ENCODE measurements at regions not wholly inside any gene's neighbourhood (a gene's known extent, or its start where the extent isn't known, plus 50 kb on each side); places are given as distances from the start of the nearest gene placed in this dataset.

DNA sequence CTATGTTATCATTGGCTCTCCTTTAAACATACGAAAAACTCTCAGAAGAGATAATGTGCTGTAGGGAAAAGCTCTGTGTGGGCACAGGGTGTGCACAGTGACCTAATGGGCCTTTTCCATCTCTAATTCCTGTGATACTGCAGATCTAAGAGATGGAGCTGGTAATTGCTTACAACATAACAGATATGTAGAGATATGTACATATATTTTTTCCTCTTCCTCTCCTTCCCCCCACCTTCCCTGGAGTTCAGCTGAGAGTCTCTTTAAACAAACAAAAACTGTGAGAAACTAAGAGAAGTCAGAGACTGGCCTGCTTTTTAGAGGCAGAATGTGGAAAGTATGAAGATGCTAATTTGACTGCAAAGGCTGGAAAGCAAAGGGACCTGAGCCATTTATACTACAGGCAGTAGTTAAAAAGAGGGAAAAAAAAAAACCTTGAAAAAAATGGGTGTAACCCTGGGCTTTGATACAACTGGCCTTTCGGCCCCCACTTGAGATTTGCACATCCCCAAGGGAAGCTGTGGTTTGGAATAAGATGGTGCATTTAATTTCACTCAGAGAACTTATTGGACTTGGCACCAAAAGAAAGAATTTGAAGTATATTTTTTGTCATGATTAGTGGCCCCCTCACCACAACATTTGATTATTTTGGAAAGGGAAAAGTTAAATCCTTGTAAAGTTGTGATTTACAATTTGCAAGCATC lies 502.2 kb upstream of the ZEB2 start:
- H3K4me2 ChIP-seq (ENCODE audit: low read length): no peak overlapping the region
- TF ChIP-seq, protein P1, sequence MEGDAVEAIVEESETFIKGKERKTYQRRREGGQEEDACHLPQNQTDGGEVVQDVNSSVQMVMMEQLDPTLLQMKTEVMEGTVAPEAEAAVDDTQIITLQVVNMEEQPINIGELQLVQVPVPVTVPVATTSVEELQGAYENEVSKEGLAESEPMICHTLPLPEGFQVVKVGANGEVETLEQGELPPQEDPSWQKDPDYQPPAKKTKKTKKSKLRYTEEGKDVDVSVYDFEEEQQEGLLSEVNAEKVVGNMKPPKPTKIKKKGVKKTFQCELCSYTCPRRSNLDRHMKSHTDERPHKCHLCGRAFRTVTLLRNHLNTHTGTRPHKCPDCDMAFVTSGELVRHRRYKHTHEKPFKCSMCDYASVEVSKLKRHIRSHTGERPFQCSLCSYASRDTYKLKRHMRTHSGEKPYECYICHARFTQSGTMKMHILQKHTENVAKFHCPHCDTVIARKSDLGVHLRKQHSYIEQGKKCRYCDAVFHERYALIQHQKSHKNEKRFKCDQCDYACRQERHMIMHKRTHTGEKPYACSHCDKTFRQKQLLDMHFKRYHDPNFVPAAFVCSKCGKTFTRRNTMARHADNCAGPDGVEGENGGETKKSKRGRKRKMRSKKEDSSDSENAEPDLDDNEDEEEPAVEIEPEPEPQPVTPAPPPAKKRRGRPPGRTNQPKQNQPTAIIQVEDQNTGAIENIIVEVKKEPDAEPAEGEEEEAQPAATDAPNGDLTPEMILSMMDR (IDR thresholded peaks at IDR 0.05): no peak
- no peaks in the 10 kb centered on the region for H3K27me3 ChIP-seq (ENCODE audit: control insufficient read depth, insufficient read depth, low read length)
- no peaks in the 10 kb centered on the region for H3K36me3 ChIP-seq (ENCODE audit: control insufficient read depth, insufficient read depth, low read length)
- no peak overlapping the region for H2AFZ ChIP-seq
- no peak overlapping the region for H3K9ac ChIP-seq
- no peaks in the 10 kb centered on the region for H3K79me2 ChIP-seq
- no peak overlapping the region for H3K27ac ChIP-seq
- no peaks in the 10 kb centered on the region for H3K4me1 ChIP-seq
- H3K9me3 ChIP-seq (ENCODE audit: control insufficient read depth, low read length): no peaks in the 10 kb centered on the region
- no peak overlapping the region for H3K4me3 ChIP-seq (ENCODE audit: low read depth, low read length)

DNA sequence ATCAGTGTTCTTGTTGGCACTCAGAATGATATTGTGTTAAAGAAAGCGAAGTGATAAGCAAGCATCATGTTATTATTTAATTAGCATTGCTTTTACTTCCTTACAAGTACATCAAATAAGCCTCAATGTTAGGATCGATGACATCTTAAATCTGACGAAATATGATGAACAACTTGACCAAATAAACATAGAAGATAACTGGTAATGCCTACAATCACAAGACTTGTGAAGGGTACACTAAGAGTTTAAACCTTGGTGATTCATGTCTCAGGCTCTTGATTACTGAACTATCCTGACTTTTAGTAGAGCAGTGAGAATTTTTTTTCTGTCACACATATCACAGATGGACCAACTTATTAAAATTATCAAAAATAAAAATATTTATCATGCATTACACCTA lies 500.8 kb upstream of the ZEB2 start:
- H3K4me2 ChIP-seq (ENCODE audit: low read length): no peak overlapping the region
- no peak overlapping the region for H2AFZ ChIP-seq
- no peaks in the 10 kb centered on the region for H3K79me2 ChIP-seq
- no peaks in the 10 kb centered on the region for H3K27me3 ChIP-seq (ENCODE audit: control insufficient read depth, insufficient read depth, low read length)
- no peak overlapping the region for H3K9ac ChIP-seq
- no peaks in the 10 kb centered on the region for H3K9me3 ChIP-seq (ENCODE audit: control insufficient read depth, low read length)
- TF ChIP-seq, protein P1 (IDR thresholded peaks at IDR 0.05): no peak
- H3K36me3 ChIP-seq (ENCODE audit: control insufficient read depth, insufficient read depth, low read length): no peaks in the 10 kb centered on the region
- no peak overlapping the region for H3K27ac ChIP-seq
- H3K4me1 ChIP-seq: no peaks in the 10 kb centered on the region
- no peak overlapping the region for H3K4me3 ChIP-seq (ENCODE audit: low read depth, low read length)

DNA sequence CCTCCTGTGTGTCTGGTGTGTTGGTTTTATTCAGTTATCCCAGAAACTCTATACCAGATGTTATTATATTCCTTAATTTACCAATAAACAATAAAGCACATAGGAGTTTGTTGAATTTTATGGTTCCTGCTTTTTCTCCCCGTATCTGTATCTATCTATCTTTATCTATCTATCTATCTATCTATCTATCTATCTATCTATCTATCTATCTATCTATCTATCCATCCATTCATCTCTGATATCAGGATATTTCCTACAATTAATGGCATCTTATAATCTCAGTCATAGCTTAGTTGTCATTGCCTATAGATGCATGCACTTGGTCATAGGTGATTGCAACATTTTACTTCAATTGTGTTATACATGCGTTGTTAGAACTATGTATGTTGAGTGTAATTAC lies 500.2 kb upstream of the ZEB2 start:
- no peaks in the 10 kb centered on the region for H3K4me1 ChIP-seq

DNA sequence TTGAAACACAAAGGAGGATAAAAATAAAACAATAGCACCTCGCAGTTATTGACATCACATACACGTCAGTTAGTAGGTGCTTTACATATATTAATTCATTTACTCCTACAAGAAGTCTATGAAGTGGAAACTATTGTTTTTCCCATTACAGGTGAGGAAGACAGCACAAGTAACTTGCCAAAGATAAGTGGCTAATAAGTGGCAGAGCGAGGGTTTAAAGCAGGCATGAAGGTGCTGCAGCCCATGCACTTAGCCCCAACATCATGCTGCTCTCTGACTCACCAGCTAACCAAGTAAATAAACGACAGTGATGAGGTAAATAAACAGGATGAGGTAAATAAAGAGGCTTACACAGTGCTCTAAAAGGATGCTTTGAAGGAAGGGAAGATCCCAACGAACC lies 498.6 kb upstream of the ZEB2 start:
- TF ChIP-seq, protein P1 (IDR thresholded peaks at IDR 0.05): no peak

More for the DNA sequence above, 500.2 kb upstream of the ZEB2 start:
- no peak overlapping the region for H3K9ac ChIP-seq
- no peaks in the 10 kb centered on the region for H3K36me3 ChIP-seq (ENCODE audit: control insufficient read depth, insufficient read depth, low read length)
- H3K27me3 ChIP-seq (ENCODE audit: control insufficient read depth, insufficient read depth, low read length): no peaks in the 10 kb centered on the region
- H3K27ac ChIP-seq: no peak overlapping the region
- no peak overlapping the region for H3K4me3 ChIP-seq (ENCODE audit: low read depth, low read length)
- TF ChIP-seq, protein P1 (IDR thresholded peaks at IDR 0.05): no peak
- no peak overlapping the region for H3K4me2 ChIP-seq (ENCODE audit: low read length)
- no peaks in the 10 kb centered on the region for H3K9me3 ChIP-seq (ENCODE audit: control insufficient read depth, low read length)
- H3K79me2 ChIP-seq: no peaks in the 10 kb centered on the region
- H2AFZ ChIP-seq: no peak overlapping the region

DNA sequence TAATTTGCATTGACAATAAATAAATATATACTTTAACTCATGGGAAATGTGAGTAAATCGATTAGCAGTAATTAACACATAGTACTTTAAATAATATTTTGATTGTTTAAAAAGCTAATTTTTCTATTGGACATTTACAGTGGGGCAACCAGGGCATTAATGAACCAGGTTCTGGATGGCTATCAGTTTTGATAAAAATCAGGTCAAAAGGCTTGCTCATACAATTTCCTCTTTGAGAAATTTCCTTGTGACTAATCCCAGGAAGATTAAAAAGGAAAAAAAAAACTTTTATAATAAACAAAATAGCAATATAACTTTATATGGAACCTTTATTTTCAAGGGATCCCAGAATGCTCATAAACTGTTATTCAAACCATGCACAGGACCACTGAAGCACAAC lies 497.2 kb upstream of the ZEB2 start:
- Histone ChIP-seq H3K27ac (no peak overlapping the region), H3K36me3 (ENCODE audit: control insufficient read depth, insufficient read depth, low read length) (no peaks in the 10 kb centered on the region), H3K79me2 (no peaks in the 10 kb centered on the region), H3K4me2 (ENCODE audit: low read length) (no peak overlapping the region), H3K9me3 (ENCODE audit: control insufficient read depth, low read length) (no peaks in the 10 kb centered on the region), H2AFZ (no peak overlapping the region), H3K4me3 (ENCODE audit: low read depth, low read length) (no peak overlapping the region), H3K27me3 (ENCODE audit: control insufficient read depth, insufficient read depth, low read length) (no peaks in the 10 kb centered on the region), H3K4me1 (no peaks in the 10 kb centered on the region), H3K9ac (no peak overlapping the region)
- TF ChIP-seq, protein P1 (IDR thresholded peaks at IDR 0.05): no peak

More for the DNA sequence above, 498.6 kb upstream of the ZEB2 start:
- Histone ChIP-seq H3K9ac (no peak overlapping the region), H3K9me3 (ENCODE audit: control insufficient read depth, low read length) (no peaks in the 10 kb centered on the region), H3K36me3 (ENCODE audit: control insufficient read depth, insufficient read depth, low read length) (no peaks in the 10 kb centered on the region), H3K4me3 (ENCODE audit: low read depth, low read length) (no peak overlapping the region), H2AFZ (no peak overlapping the region), H3K27ac (no peak overlapping the region), H3K4me1 (no peaks in the 10 kb centered on the region), H3K4me2 (ENCODE audit: low read length) (no peak overlapping the region), H3K27me3 (ENCODE audit: control insufficient read depth, insufficient read depth, low read length) (no peaks in the 10 kb centered on the region), H3K79me2 (no peaks in the 10 kb centered on the region)

Measured in parathyroid adenoma (tissue), 2 donors.